Right atrium auricular region (tissue), 2 donors: ENCODE measurements at regions not wholly inside any gene's neighbourhood (a gene's known extent, or its start where the extent isn't known, plus 50 kb on each side); places are given as distances from the start of the nearest gene placed in this dataset.

Experiments
- DNase-seq: peaks from one replicate; pipeline ENCODE4 v3.0.0-alpha.2; 2019; ENCODE audit warnings: low spot score
- H3K27ac ChIP-seq, 2 donors: fragments of 200-600 bp; sonication (generic); 1 replicate in 1 of 2; 2 replicates in 1 of 2; pipeline ENCODE4 v1.5.1; 2016 to 2019
- H3K27me3 ChIP-seq, 2 donors: fragments of 200-600 bp; sonication (generic); one replicate each; pipeline versions ENCODE4 v1.5.1 to v1.6.0; 2017 to 2019
- H3K36me3 ChIP-seq: fragments of 200-600 bp; sonication (generic); one replicate; pipeline ENCODE4 v1.5.1; 2016
- H3K4me1 ChIP-seq, 2 donors: fragments of 200-600 bp; sonication (generic); one replicate each; pipeline versions ENCODE4 v1.5.1 to v1.6.0; 2017 to 2019
- H3K4me3 ChIP-seq, 2 donors: fragments of 200-600 bp; sonication (generic); 1 replicate in 1 of 2; 2 replicates in 1 of 2; pipeline ENCODE4 v1.5.1; 2017 to 2019; ENCODE audit warnings: mild to moderate bottlenecking in 1 of 2, moderate library complexity in 1 of 2
- H3K9me3 ChIP-seq, 2 donors: fragments of 200-600 bp; sonication (generic); one replicate each; pipeline ENCODE4 v1.5.1; 2019
- CTCF ChIP-seq, 2 donors: fragments of 200-600 bp; sonication (generic); IDR thresholded peaks; one replicate each; pipeline ENCODE4 v1.5.1; 2019; ENCODE audit warnings: antibody characterized with exemption in 2 of 2

GRCh38 chr7:96598421-96598820 lies 111.2 kb downstream of the SEM1 start:
- no peaks in the 10 kb centered on the region for H3K36me3 ChIP-seq
- TF ChIP-seq CTCF (IDR thresholded peaks at IDR 0.05): no peak
- no peaks in the 10 kb centered on the region for H3K9me3 ChIP-seq
- H3K4me1 ChIP-seq: peaks cover 0 to 10% of the 10 kb centered on the region in 2 donors
- no peak overlapping the region for H3K27ac ChIP-seq
- no peak for DNase-seq
- no peaks in the 10 kb centered on the region for H3K27me3 ChIP-seq
- no peak overlapping the region for H3K4me3 ChIP-seq

- H3K27ac ChIP-seq: no peak overlapping the region
- H3K4me1 ChIP-seq: peaks cover 0 to 10% of the 10 kb centered on the region in 2 donors
- H3K4me3 ChIP-seq: no peak overlapping the region
- H3K9me3 ChIP-seq: no peaks in the 10 kb centered on the region
- no peak for DNase-seq
- no peaks in the 10 kb centered on the region for H3K36me3 ChIP-seq
- TF ChIP-seq CTCF (IDR thresholded peaks at IDR 0.05): peak in 1 of 2 donors; percentile 35
- no peaks in the 10 kb centered on the region for H3K27me3 ChIP-seq
These were observed 113.4 kb downstream of the SEM1 start for GRCh38 chr7:96596120-96596826.

- no peaks in the 10 kb centered on the region for H3K27me3 ChIP-seq
- H3K9me3 ChIP-seq: no peaks in the 10 kb centered on the region
- H3K27ac ChIP-seq: no peak overlapping the region
- no peaks in the 10 kb centered on the region for H3K36me3 ChIP-seq
- DNase-seq: no peak
- H3K4me1 ChIP-seq: peaks cover 0 to 10% of the 10 kb centered on the region in 2 donors
- no peak overlapping the region for H3K4me3 ChIP-seq
- TF ChIP-seq CTCF (IDR thresholded peaks at IDR 0.05): no peak
These were observed 117.6 kb downstream of the SEM1 start for GRCh38 chr7:96591900-96592676.

GRCh38 chr7:96591159-96591899 lies 118.3 kb downstream of the SEM1 start:
- TF ChIP-seq CTCF (IDR thresholded peaks at IDR 0.05): no peak
- Histone ChIP-seq H3K27ac (no peak overlapping the region), H3K27me3 (no peaks in the 10 kb centered on the region), H3K4me3 (no peak overlapping the region), H3K9me3 (no peaks in the 10 kb centered on the region), H3K36me3 (no peaks in the 10 kb centered on the region), H3K4me1 (peaks cover 0 to 4% of the 10 kb centered on the region in 2 donors)
- no peak for DNase-seq

- Histone ChIP-seq H3K36me3 (no peaks in the 10 kb centered on the region), H3K27me3 (no peaks in the 10 kb centered on the region), H3K4me3 (no peak overlapping the region), H3K4me1 (no peaks in the 10 kb centered on the region), H3K27ac (no peak overlapping the region), H3K9me3 (no peaks in the 10 kb centered on the region)
- no peak for TF ChIP-seq CTCF (IDR thresholded peaks at IDR 0.05)
- no peak for DNase-seq
These were observed 120.6 kb downstream of the SEM1 start for GRCh38 chr7:96589038-96589437.
